IPS DF 19.7 (cell line): ENCODE measurements at regions not wholly inside any gene's neighbourhood (a gene's known extent, or its start where the extent isn't known, plus 50 kb on each side); places are given as distances from the start of the nearest gene placed in this dataset.
"Not testable (repeated sequence)": the region's sequence is repeated elsewhere in the genome, so short reads cannot be mapped to it uniquely, and the experiment has no call there.

Experiments
- DNase-seq: peaks from one replicate; pipeline ENCODE4 v3.0.0-alpha.2; 2013; ENCODE audit warnings: low read depth, low spot score

DNA sequence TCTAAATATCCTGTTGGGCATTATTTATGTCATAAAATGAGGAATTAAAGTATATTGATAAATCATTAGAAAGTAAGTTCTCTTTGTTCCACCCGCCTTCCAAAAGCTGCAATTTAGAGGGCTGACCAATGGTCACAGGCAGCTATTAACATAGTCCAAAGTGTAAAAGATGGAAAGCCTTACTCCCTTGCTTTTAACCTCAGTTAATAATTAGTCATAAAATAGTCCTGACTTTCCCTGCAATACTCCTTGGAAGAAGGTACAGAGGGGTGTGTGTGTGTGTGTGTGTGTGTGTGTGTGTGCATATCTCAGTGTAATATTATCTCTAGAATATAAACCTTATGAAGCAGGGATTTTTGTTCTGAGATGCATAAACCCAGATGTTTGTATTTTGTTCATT lies 275.4 kb downstream of the FAT4 start:
- no peak for DNase-seq

GRCh38 chr4:125591290-125591689 lies 276.5 kb downstream of the FAT4 start:
- no peak for DNase-seq

DNA sequence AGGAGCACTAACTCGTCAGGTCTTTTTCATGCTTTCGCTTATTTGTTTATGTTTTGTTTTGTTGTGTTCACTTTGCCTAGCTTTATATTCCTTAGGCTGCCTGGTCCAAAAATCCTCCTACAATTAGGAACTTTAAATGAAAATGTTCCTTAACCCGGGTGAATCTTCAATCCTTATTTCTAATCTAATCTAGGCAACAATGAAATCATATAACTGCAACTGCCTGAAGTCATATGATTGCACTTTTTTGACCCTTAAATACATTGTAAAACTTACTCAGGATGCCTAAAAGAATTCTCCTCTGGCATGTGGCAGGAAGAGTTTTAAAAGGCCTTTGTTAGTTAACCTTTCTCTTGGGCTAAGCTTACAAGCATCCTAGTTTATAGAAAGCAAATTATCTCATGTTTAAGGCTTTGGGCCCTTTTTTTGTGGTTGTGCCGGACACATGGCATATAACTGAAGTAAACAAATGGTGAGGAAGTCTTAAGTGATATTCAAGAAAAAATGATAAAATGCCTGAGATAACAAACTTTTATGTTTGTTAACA lies 279.4 kb downstream of the FAT4 start:
- DNase-seq, result no peak

DNA sequence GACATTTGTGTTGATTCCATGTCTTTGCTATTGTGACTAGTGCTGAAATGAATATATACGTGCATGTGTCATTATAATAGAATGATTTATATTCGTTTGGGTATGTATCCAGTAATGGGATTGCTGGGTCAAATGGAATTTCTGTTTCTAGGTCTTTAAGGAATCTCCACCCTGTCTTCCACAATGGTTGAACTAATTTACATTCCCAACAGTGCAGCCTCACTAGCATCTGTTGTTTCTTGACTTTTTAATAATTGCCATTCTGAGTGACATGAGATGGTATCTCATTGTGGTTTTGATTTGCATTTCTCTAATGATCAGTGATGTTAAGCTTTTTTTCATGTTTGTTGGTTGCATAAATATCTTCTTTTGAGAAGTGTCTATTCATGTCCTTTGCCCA lies 291.2 kb downstream of the FAT4 start:
- not testable (repeated sequence) for DNase-seq

GRCh38 chr4:125620066-125620860 lies 305.5 kb downstream of the FAT4 start:
- DNase-seq, result no peak

DNA sequence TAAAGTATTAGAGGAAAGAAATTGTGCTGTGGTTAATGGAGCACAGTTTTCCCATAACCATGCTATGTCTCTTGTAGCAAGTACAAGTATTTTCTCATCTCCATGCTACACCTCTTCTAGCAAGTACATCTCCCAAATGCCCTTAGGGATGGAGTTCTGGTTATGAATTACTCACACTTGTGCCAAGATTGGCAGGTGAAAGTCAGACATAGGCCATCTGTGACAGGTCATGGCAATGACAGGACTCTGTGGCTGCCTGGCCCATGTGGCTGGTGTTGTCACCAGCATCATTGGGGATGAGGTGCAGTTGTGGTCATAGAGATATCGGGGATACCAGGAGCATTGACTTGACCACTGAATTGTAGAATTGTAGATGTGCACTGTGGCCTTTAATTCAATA lies 310.2 kb downstream of the FAT4 start:
- DNase-seq, result no peak

- DNase-seq, result no peak
Measured at GRCh38 chr4:125626946-125627345, 312.2 kb downstream of the FAT4 start.

DNA sequence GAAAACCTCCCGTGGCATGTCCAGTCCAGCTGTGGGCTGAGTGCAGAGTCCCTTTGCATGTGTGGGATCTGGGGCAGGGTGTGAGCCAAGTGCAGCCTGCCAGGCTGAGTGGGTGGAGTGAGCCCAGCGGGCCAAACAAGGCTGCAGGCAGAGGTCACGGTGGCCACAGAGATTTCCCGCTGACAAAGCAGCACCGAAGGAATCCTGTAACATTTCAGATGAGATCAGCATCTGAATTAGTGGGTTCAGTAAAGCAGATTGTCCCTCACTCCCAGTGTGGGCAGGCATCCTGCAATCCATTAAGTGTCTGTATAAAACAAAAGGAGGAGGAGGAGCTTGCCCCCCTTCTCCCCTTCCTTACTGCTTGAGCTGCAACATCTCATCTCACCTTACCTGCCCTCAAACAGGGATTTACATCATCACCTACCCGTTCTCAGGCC lies 324.4 kb downstream of the FAT4 start:
- DNase-seq, result peak; percentile 97

GRCh38 chr4:125641611-125642010 lies 326.9 kb downstream of the FAT4 start:
- DNase-seq, result no peak

DNA sequence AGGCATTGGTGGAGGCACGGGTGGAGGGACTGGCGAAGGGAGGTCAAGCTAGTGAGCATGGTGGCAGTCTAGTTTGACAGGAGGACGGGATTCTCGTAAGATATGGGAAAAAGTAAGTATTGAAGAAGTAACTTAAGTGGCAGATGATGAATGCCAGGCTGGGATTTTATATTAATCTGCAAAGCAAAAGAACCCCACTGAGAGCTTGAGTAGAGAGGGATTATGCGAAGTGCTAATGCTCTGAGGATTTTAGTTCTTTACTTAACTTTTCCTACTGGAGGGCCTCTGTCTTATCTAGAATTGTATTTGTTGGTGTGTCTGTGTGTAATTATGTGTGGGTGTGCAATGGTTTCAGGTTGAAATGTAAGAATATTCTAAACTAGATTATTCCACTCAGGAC lies 327.9 kb downstream of the FAT4 start:
- DNase-seq, result no peak

DNA sequence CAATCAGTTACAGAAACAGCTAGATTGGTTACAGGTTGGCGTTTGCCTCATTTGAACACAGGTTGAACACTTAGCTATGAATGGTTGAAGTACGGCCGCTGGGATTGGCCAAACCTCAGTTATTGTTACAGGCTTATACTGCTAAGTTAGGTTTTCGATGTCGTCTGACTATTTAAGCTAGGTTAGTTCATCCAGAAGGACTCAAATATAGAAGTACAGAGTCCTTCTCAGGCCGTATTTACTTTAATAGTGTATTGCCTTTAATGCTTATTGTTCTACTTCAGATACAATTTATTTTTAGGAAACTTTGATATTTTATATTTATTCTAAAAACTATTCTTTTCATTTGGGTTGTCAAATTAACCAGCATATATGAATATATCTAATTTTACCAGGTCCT lies 334.7 kb downstream of the FAT4 start:
- no peak for DNase-seq

DNA sequence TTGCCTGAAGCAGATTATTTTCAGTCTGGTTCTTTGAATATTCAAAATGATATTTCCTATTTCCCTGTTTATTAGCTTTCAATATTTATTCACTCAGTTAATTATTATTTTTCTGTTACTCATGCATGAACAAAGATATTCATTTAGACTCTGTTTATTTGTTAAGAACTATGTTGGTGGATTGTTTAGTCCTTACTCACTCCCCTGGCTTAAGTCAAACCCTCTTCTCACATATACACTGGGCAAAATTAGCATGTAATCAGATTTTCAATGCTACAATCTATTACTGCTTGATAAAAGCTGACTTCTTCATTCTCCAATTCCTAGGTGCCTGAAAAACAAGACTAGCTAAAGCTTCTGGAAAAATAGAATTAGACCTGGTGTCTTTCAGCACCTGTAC lies 335.8 kb downstream of the FAT4 start:
- DNase-seq, result no peak

DNA sequence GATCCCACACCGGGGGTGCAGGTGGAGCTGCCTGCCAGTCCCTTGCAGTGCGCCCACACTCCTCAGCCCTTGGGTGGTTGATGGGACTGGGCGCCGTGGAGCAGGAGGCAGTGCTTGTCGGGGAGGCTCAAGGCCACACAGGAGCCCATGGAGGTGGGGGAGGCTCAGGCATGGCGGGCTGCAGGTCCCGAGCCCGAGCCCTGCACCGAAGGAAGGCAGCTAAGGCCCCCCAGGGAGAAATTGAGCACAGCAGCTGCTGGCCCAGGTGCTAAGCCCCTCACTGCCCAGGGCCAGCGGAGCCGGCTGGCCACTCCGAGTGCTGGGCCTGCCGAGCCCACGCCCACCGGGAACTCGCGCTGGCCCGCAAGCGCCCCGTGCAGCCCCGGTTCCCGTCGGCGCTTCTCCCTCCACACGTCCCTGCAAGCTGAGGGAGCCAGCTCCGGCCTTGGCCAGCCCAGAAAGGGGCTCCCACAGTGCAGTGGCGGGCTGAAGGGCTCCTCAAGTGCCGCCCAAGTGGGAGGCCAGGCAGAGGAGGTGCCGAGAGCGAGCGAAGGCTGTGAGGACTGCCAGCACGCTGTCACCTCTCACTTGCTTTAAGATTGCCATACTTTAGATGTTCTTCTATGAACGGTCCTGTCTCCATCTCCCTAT lies 337.1 kb downstream of the FAT4 start:
- not testable (repeated sequence) for DNase-seq

DNA sequence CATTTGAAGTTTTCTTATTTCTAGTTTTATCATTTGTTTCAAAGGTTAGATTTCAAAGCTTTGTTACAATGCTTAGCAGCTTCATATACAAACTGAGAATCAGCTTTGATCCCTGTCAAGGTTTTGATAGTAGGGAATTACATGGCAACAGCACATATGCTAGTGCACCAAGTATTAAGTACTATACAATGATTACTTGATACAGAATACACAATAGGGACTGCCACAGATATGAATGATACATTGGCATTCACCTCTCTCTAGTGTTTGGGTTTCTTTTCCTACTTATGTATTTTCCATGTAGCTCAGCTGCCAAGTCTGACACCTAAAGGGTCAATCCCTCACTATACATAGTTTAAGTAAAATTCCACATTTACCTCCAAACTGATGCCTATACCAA lies 344.0 kb downstream of the FAT4 start:
- DNase-seq, result no peak

DNA sequence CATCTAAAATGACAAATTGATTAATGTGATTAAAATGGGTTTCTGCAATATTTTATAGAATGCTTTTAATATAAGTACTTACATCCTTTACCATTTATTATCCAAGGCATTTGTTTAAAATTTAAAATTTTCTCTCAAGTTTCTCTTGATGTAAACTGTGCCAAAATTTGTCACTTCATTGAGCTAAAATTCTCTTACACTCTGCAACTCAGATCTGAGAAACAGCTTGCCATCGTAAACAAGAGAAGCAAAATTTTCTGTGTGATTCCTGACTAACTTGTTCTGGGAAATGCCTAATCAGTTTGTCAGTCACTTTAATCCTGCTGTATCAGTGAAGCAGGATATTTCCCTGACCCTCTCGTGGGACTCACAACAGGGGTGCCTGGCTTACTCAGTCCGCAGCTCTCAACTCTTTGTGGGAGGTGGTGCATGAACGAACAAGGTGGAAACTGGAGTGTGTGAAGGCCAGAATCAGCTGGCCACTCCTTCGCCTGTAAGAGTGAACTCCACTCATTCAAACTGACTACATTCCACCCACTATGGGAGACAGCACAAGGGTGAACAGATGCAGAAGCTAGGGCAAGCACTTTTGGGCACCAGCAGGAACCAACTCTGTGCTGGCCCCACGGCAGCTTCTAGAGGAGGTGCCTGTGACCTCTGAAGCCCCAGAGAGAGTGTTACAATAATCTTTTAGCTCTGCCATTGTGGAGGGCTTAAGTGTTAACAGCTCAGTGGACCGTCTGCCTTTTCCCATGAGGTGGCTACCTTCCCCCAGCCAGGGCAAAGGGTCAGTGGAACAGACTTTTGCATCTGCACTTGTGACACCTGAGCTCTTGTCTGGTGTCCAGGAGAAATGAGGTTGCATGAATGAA lies 349.4 kb downstream of the FAT4 start:
- DNase-seq, result no peak

DNA sequence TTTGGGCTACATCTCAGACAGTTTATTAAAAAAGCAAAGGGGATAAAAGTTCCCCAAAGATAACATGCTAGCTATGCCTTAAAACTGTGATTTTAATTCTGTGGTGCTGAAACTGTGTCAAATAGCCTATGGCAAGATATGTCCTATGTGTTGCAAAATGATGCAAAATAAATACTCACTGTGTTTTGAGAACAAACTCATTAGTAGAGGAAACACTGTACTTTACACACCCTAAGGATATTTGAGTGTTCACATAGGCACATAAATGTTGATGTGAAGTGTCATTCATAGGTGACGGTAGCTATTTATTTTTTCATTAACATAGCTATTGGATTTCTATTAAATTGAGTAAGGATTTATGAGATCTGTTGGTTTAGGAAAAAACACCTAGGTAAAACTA lies 351.9 kb downstream of the FAT4 start:
- DNase-seq, result no peak

- no peak for DNase-seq
Measured at GRCh38 chr4:125676156-125676555, 361.4 kb downstream of the FAT4 start.

DNA sequence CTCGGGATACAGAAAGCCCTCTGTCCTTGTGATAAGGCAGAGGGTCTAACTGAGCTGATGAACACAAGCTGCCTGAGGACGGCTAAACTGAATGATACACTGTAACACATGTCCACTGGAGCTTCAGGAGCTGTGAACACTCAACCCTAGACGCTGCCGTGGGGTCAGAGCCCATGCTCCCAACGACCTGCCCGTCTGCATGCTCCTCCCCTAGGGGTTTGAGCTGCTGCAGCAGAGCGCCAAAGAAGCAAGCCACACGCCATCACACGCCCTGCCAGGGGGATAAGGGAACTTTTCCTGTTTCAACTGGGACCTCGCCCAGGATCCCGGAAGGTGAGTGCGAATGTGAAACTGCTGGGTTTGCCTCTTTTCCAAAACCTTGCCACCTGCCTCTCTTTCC lies 361.8 kb downstream of the FAT4 start:
- DNase-seq, result no peak

- DNase-seq, result no peak
Measured at GRCh38 chr4:125677665-125678307, 363.0 kb downstream of the FAT4 start.

GRCh38 chr4:125679989-125680388 lies 365.2 kb downstream of the FAT4 start:
- no peak for DNase-seq

DNA sequence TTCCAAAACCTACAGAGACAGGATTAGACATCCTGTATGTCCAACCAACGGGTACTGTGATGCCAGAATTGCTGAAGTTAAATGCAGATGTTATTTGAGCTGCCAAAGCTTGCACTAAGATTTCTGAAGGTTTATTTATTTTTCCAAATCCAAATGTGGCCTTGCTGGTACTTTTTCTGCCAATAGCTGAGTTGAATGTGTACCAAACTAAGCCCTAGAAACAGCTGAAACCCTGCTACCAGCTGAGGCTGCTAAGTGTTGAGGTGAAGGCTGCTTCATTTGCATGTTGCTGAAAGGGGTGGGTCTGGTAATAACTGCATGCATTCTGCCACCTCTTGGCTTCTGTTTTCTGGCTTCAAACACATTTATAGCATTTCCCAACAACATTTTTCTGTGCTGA lies 366.5 kb downstream of the FAT4 start:
- DNase-seq, result no peak

- no peak for DNase-seq
Measured at GRCh38 chr4:125682730-125683129, 368.0 kb downstream of the FAT4 start.
